Right lobe of liver (tissue), 4 donors: ENCODE measurements at regions not wholly inside any gene's neighbourhood (a gene's known extent, or its start where the extent isn't known, plus 50 kb on each side); places are given as distances from the start of the nearest gene placed in this dataset.

Experiments used
- POLR2A ChIP-seq: fragments of 450-650 bp; IDR thresholded peaks from one replicate; pipeline ENCODE4 v1.6.1; 2017; ENCODE audit warnings: antibody characterized with exemption, mild to moderate bottlenecking
- TF ChIP-seq, protein P1 (sequence below), 4 donors: fragments of 200-600 bp in 3 of 4; fragments of 450-650 bp in 1 of 4; IDR thresholded peaks; one replicate each; pipeline versions ENCODE4 v1.5.1 to v1.8.0; 2016 to 2022; ENCODE audit warnings: antibody characterized with exemption in 4 of 4, mild to moderate bottlenecking in 2 of 4
- donor health status: DM: no; HTN: no; CAD: no.
- donor health status: DM: no; HTN: no; CAD: no.
- donor health status: DM: no; HTN: yes; CAD: no.

DNA sequence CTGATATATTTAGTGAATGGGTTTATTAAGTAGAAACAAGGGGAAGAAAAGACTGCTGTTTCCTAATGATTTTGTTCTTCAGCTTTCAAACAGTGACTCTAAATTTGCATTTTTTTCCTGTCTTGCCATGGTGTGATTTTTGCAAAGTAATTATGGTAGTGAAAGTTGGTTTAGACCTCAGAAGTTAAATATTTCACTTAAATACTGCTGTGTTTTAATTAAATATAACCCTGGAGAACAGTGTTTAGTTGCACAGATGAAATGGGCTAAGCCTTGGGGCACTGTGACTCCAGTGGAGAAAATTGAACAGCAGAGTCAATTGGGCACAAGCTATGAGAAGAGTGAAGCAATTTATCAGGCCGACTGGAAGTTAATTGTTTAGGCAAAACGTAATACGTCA, 111.1 kb upstream of the MCHR2 start:
- TF ChIP-seq, protein P1, sequence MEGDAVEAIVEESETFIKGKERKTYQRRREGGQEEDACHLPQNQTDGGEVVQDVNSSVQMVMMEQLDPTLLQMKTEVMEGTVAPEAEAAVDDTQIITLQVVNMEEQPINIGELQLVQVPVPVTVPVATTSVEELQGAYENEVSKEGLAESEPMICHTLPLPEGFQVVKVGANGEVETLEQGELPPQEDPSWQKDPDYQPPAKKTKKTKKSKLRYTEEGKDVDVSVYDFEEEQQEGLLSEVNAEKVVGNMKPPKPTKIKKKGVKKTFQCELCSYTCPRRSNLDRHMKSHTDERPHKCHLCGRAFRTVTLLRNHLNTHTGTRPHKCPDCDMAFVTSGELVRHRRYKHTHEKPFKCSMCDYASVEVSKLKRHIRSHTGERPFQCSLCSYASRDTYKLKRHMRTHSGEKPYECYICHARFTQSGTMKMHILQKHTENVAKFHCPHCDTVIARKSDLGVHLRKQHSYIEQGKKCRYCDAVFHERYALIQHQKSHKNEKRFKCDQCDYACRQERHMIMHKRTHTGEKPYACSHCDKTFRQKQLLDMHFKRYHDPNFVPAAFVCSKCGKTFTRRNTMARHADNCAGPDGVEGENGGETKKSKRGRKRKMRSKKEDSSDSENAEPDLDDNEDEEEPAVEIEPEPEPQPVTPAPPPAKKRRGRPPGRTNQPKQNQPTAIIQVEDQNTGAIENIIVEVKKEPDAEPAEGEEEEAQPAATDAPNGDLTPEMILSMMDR (IDR thresholded peaks at IDR 0.05), result no peak
- no peak for TF ChIP-seq POLR2A
